ENCODE measurements at regions not wholly inside any gene's neighbourhood (a gene's known extent, or its start where the extent isn't known, plus 50 kb on each side); places are given as distances from the start of the nearest gene placed in this dataset.

GRCh38 chr4:129350834-129351721, 255.1 kb downstream of the C4orf33 start:
- no peak for DNase-seq

- no peak for DNase-seq
These were observed 256.5 kb downstream of the C4orf33 start for GRCh38 chr4:129352480-129352879.

GRCh38 chr4:129353490-129353889, 257.5 kb downstream of the C4orf33 start:
- DNase-seq, result no peak

- DNase-seq, result no peak
These were observed 259.1 kb downstream of the C4orf33 start for GRCh38 chr4:129355031-129355430.

- DNase-seq, result no peak
These were observed 259.6 kb downstream of the C4orf33 start for GRCh38 chr4:129355516-129355915.

GRCh38 chr4:129358571-129358970, 262.6 kb downstream of the C4orf33 start:
- no peak for DNase-seq

GRCh38 chr4:129359461-129359860, 263.5 kb downstream of the C4orf33 start:
- no peak for DNase-seq

GRCh38 chr4:129362691-129363274, 266.8 kb downstream of the C4orf33 start:
- DNase-seq, result peak; percentile 74 to 88 (median 79)

- DNase-seq, result no peak
These were observed 268.9 kb downstream of the C4orf33 start for GRCh38 chr4:129364747-129365452.

- no peak for DNase-seq
These were observed 273.5 kb downstream of the C4orf33 start for GRCh38 chr4:129369361-129370010.

GRCh38 chr4:129371065-129371464, 275.1 kb downstream of the C4orf33 start:
- DNase-seq, result no peak

GRCh38 chr4:129371926-129372325, 276.0 kb downstream of the C4orf33 start:
- no peak for DNase-seq

GRCh38 chr4:129377131-129377845, 281.3 kb downstream of the C4orf33 start:
- DNase-seq, result peak in 3 of 4 experiments; percentile 3 to 29 (median 13)

GRCh38 chr4:129378364-129378763, 282.4 kb downstream of the C4orf33 start:
- DNase-seq, result no peak

- DNase-seq, result no peak
These were observed 283.5 kb downstream of the C4orf33 start for GRCh38 chr4:129379429-129379828.

- no peak for DNase-seq
These were observed 289.0 kb downstream of the C4orf33 start for GRCh38 chr4:129384974-129385373.

GRCh38 chr4:129387666-129388065, 291.7 kb downstream of the C4orf33 start:
- DNase-seq, result no peak

- DNase-seq, result no peak
These were observed 298.0 kb downstream of the C4orf33 start for GRCh38 chr4:129393976-129394375.

GRCh38 chr4:129394635-129395034, 298.7 kb downstream of the C4orf33 start:
- DNase-seq, result no peak

GRCh38 chr4:129403848-129404247, 307.9 kb downstream of the C4orf33 start:
- DNase-seq, result no peak

- DNase-seq, result no peak
These were observed 314.2 kb downstream of the C4orf33 start for GRCh38 chr4:129410115-129410514.

- DNase-seq, result no peak
These were observed 319.1 kb downstream of the C4orf33 start for GRCh38 chr4:129415004-129415403.

All from suppressor macrophage (primary cell).